RWPE1 (cell line): ENCODE measurements at regions not wholly inside any gene's neighbourhood (a gene's known extent, or its start where the extent isn't known, plus 50 kb on each side); places are given as distances from the start of the nearest gene placed in this dataset.

Source experiments
- CTCF ChIA-PET: fragments of 350-600 bp; sonication (Branson Sonifier 250); formaldehyde crosslinking; extraction: SDS; loops from one replicate; lab custom pipeline; 2021; lab: Yijun Ruan, JAX
- POLR2A ChIA-PET: fragments of 400-600 bp; formaldehyde crosslinking; extraction: SDS; loops from one replicate; lab custom pipeline; 2020; ENCODE audit warnings: antibody characterized with exemption; ENCODE audit not compliant: low non-redundant PET; lab: Yijun Ruan, JAX
- DNase-seq: peaks from one replicate; pipeline ENCODE4 v3.0.0; 2012; ENCODE audit warnings: low spot score
- H3K27ac ChIP-seq: fragments of 450-650 bp; 2 replicates; pipeline ENCODE4 v1.5.1; 2017
- CTCF ChIP-seq: fragments of 450-650 bp; conservative IDR thresholded peaks from 2 replicates; pipeline ENCODE4 v1.5.1; 2017; ENCODE audit warnings: low read depth, mild to moderate bottlenecking

DNA sequence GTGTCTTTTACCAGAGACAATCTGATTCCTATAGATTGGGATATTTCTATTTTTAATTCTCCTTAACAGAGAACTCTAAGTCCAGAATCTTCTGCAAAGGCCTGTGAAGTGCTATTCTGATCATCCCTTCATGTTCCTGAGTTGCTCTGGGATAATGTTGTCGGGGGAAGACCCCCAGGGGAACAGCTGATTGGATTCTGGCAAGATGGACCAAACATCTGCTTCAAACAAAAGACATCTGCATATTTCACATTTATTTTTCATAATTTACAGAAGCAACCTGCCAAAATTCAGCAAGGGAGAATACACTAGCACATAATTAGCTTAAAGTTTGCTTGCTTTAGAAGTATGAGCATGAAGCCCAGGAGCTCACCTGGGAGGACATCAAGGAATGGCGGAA is 116.0 kb upstream of the ETAA1 start:
- POLR2A ChIA-PET, result no interaction called here
- TF ChIP-seq CTCF, result no peak
- CTCF ChIA-PET, result interaction anchor here (0.6 kb wide), 1 partner anchor 198 kb away, joined by 3 read pairs; no protein-coding TSS in a partner anchor
- no peak for DNase-seq
- H3K27ac ChIP-seq, result no peak overlapping the region

DNA sequence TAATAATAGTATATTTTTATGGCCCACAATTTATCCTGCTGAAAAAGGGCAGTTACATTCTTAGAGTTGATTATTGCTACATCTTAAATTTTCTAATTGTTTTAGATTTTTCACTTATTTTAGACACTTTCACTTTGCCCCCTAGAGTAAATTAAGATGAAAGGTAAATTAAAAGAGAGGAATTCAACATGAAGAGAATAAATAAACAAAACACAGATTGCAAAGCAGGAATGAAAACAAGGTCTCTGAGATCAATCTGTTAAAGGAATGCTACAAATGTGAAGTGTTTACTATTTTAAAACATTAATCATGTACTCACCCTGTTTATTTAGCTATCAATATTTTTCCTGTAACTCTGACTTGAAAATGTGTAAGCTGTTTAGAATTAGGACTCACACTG is 113.5 kb upstream of the ETAA1 start:
- ChIA-PET CTCF (interaction anchor here (0.7 kb wide), 2 partner anchors 21 to 396 kb away, joined by 3 to 4 read pairs; no protein-coding TSS in a partner anchor), POLR2A (no interaction called here)
- no peak for DNase-seq
- TF ChIP-seq CTCF, result no peak
- H3K27ac ChIP-seq, result no peak overlapping the region

GRCh38 chr2:67286981-67287759 is 110.0 kb upstream of the ETAA1 start:
- TF ChIP-seq CTCF, result no peak
- H3K27ac ChIP-seq, result no peak overlapping the region
- POLR2A ChIA-PET, result no interaction called here
- DNase-seq, result no peak
- CTCF ChIA-PET, result no interaction called here

DNA sequence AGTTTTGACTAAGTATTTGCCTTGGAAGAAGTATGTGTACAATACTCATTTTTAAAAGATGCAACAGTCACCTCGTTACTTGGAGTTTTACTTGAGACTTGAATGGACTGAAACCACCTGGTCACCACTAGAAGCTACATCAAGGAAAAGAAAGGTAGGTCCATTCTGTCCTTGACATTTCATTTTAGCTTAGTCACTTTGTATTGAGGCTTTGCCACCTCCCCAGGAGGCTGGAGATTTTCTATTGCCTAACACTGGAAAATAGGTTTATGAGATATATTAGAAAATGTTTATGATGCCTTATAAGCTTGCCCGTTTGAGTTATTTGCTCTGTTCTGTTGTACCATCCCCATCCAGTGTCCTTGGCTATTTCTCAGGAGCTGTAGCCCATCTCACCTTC is 107.9 kb upstream of the ETAA1 start:
- ChIA-PET POLR2A (no interaction called here), CTCF (no interaction called here)
- TF ChIP-seq CTCF, result no peak
- H3K27ac ChIP-seq, result no peak overlapping the region
- DNase-seq, result no peak

- TF ChIP-seq CTCF, result no peak
- POLR2A ChIA-PET, result no interaction called here
- no peak overlapping the region for H3K27ac ChIP-seq
- peak; percentile 60 for DNase-seq
- CTCF ChIA-PET, result no interaction called here
Observed at GRCh38 chr2:67289921-67290371, 107.2 kb upstream of the ETAA1 start.

DNA sequence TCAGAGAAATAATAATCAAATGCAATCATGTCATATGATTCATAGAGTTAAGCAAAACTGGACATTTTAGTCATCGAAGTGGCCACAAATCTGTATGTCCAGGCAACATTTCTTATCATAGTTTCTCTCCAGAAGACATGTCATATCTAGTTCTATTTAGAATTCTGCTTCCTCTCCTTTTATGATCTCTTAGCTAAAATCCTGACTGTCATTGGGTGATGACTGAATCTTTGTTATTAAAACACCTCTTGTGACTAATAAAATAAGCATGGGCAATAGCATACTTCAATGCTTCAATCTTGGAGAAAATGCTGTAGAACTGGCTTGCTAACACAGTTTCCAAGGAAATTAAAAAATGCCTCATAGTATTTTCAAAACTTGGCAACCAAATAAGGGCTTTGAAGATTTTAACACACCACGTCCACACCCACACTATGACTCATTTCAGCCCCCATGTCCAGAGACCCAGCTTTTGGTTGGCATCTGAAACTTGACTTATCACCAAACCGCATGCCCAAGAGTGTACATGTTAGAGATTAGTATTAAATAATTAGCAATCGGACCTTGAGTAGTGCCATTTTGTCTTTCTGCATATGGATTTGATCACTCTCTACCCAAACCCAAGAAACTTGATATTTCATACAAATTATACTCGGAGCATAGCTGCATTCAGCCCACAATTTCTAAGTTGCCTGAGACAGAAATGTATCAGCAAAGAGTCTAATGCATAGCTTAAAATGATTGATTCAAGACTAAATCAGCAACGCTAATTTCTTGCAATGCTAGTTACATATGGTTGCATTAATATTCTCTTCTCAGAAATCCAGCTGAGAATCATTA is 106.5 kb upstream of the ETAA1 start:
- H3K27ac ChIP-seq, result no peak overlapping the region
- CTCF ChIA-PET, result no interaction called here
- peak; percentile 81 for DNase-seq
- POLR2A ChIA-PET, result no interaction called here
- TF ChIP-seq CTCF, result no peak
